ENCODE measurements at regions not wholly inside any gene's neighbourhood (a gene's known extent, or its start where the extent isn't known, plus 50 kb on each side); places are given as distances from the start of the nearest gene placed in this dataset.

- Histone ChIP-seq H3K36me3 (ENCODE audit: insufficient read depth, low read length, poor library complexity, severe bottlenecking) (no peaks in the 10 kb centered on the region), H3K4me3 (ENCODE audit: low read depth, low read length, poor library complexity, severe bottlenecking) (no peak overlapping the region), H3K9me3 (ENCODE audit: low read depth, low read length, poor library complexity, severe bottlenecking) (peaks cover 3% of the 10 kb centered on the region), H3K4me1 (ENCODE audit: insufficient read depth, low read length, poor library complexity, severe bottlenecking) (no peaks in the 10 kb centered on the region), H3K27me3 (replicated peaks; ENCODE audit: insufficient read depth, low read depth, low read length, poor library complexity) (peaks cover 2% of the 10 kb centered on the region), H3K27ac (ENCODE audit: low read depth, low read length, poor library complexity, severe bottlenecking) (no peak overlapping the region)
- TF ChIP-seq CTCF (conservative IDR thresholded peaks at IDR 0.05; ENCODE audit: low read depth, low read length) (no peak), EZH2 (IDR thresholded peaks at IDR 0.05; ENCODE audit: borderline replicate concordance, low read depth, low read length, poor library complexity, severe bottlenecking) (no peak)
- no TSS peak for BruUV-seq (replicated peaks)
- POLR2A ChIA-PET (ENCODE audit: low non-redundant PET): no interaction called here
- intact Hi-C loops (cut with micrococcal nuclease; ENCODE audit: unreplicated experiment): no loop called here
- DNase-seq (ENCODE audit: low spot score): no peak
- CTCF ChIA-PET: no interaction called here
These were observed 164.5 kb downstream of the TEX29 start for GRCh38 chr13:111484959-111485358.

- no peak for DNase-seq (ENCODE audit: low spot score)
- H3K27me3 ChIP-seq (replicated peaks; ENCODE audit: insufficient read depth, low read depth, low read length, poor library complexity): peaks cover 2% of the 10 kb centered on the region
- no TSS peak for BruUV-seq (replicated peaks)
- TF ChIP-seq EZH2 (IDR thresholded peaks at IDR 0.05; ENCODE audit: borderline replicate concordance, low read depth, low read length, poor library complexity, severe bottlenecking) (no peak), CTCF (conservative IDR thresholded peaks at IDR 0.05; ENCODE audit: low read depth, low read length) (no peak)
- CTCF ChIA-PET: no interaction called here
- no peak overlapping the region for H3K27ac ChIP-seq (ENCODE audit: low read depth, low read length, poor library complexity, severe bottlenecking)
- no peaks in the 10 kb centered on the region for H3K36me3 ChIP-seq (ENCODE audit: insufficient read depth, low read length, poor library complexity, severe bottlenecking)
- no peak overlapping the region for H3K4me3 ChIP-seq (ENCODE audit: low read depth, low read length, poor library complexity, severe bottlenecking)
- POLR2A ChIA-PET (ENCODE audit: low non-redundant PET): no interaction called here
- peaks cover 3% of the 10 kb centered on the region for H3K9me3 ChIP-seq (ENCODE audit: low read depth, low read length, poor library complexity, severe bottlenecking)
- intact Hi-C loops (cut with micrococcal nuclease; ENCODE audit: unreplicated experiment): no loop called here
- no peaks in the 10 kb centered on the region for H3K4me1 ChIP-seq (ENCODE audit: insufficient read depth, low read length, poor library complexity, severe bottlenecking)
These were observed 165.2 kb downstream of the TEX29 start for GRCh38 chr13:111485491-111486250.

GRCh38 chr13:111486331-111486730 lies 165.9 kb downstream of the TEX29 start:
- Histone ChIP-seq H3K4me3 (ENCODE audit: low read depth, low read length, poor library complexity, severe bottlenecking) (no peak overlapping the region), H3K36me3 (ENCODE audit: insufficient read depth, low read length, poor library complexity, severe bottlenecking) (no peaks in the 10 kb centered on the region), H3K27ac (ENCODE audit: low read depth, low read length, poor library complexity, severe bottlenecking) (no peak overlapping the region), H3K9me3 (ENCODE audit: low read depth, low read length, poor library complexity, severe bottlenecking) (peaks cover 3% of the 10 kb centered on the region), H3K27me3 (replicated peaks; ENCODE audit: insufficient read depth, low read depth, low read length, poor library complexity) (peaks cover under 1% of the 10 kb centered on the region), H3K4me1 (ENCODE audit: insufficient read depth, low read length, poor library complexity, severe bottlenecking) (no peaks in the 10 kb centered on the region)
- ChIA-PET CTCF (no interaction called here), POLR2A (ENCODE audit: low non-redundant PET) (no interaction called here)
- DNase-seq (ENCODE audit: low spot score): no peak
- BruUV-seq (replicated peaks): no TSS peak
- TF ChIP-seq CTCF (conservative IDR thresholded peaks at IDR 0.05; ENCODE audit: low read depth, low read length) (no peak), EZH2 (IDR thresholded peaks at IDR 0.05; ENCODE audit: borderline replicate concordance, low read depth, low read length, poor library complexity, severe bottlenecking) (no peak)
- intact Hi-C loops (cut with micrococcal nuclease; ENCODE audit: unreplicated experiment): no loop called here
